AML-193 (cell line): ENCODE measurements at regions not wholly inside any gene's neighbourhood (a gene's known extent, or its start where the extent isn't known, plus 50 kb on each side); places are given as distances from the start of the nearest gene placed in this dataset.
"Not testable (repeated sequence)": the region's sequence is repeated elsewhere in the genome, so short reads cannot be mapped to it uniquely, and the experiment has no call there.

Source experiments
- DNase-seq, 2 experiments: peaks; one replicate each; lab custom pipeline; 2025; lab: John Stamatoyannopoulos, UW

- DNase-seq: no peak
Observed at GRCh38 chr22:22057617-22058378, 75.2 kb upstream of the TOP3B start.

- DNase-seq: not testable (repeated sequence)
Observed at GRCh38 chr22:22056809-22057594, 74.4 kb upstream of the TOP3B start.

- not testable (repeated sequence) for DNase-seq
Observed at GRCh38 chr22:22052548-22053139, 70.1 kb upstream of the TOP3B start.

- not testable (repeated sequence) for DNase-seq
Observed at GRCh38 chr22:22051032-22051431, 68.4 kb upstream of the TOP3B start.

GRCh38 chr22:22050141-22050775 is 67.7 kb upstream of the TOP3B start:
- no peak for DNase-seq

- DNase-seq: no peak
Observed at GRCh38 chr22:22049684-22050083, 67.1 kb upstream of the TOP3B start.

GRCh38 chr22:22048981-22049531 is 66.5 kb upstream of the TOP3B start:
- no peak for DNase-seq

- no peak for DNase-seq
Observed at GRCh38 chr22:22048318-22048942, 65.8 kb upstream of the TOP3B start.

- DNase-seq: no peak
Observed at GRCh38 chr22:22047776-22048175, 65.2 kb upstream of the TOP3B start.

GRCh38 chr22:22047266-22047665 is 64.7 kb upstream of the TOP3B start:
- DNase-seq: no peak

GRCh38 chr22:22046370-22046769 is 63.8 kb upstream of the TOP3B start:
- DNase-seq: no peak

- no peak for DNase-seq
Observed at GRCh38 chr22:22045571-22046335, 63.2 kb upstream of the TOP3B start.

- DNase-seq: no peak
Observed at GRCh38 chr22:22044153-22044552, 61.6 kb upstream of the TOP3B start.

- DNase-seq: no peak
Observed at GRCh38 chr22:22043296-22044078, 60.9 kb upstream of the TOP3B start.

- no peak for DNase-seq
Observed at GRCh38 chr22:22042599-22043295, 60.2 kb upstream of the TOP3B start.

- no peak for DNase-seq
Observed at GRCh38 chr22:22042009-22042408, 59.4 kb upstream of the TOP3B start.

- DNase-seq: no peak
Observed at GRCh38 chr22:22040908-22041307, 58.3 kb upstream of the TOP3B start.

GRCh38 chr22:22040472-22040871 is 57.9 kb upstream of the TOP3B start:
- DNase-seq: no peak

- no peak for DNase-seq
Observed at GRCh38 chr22:22039286-22040074, 56.9 kb upstream of the TOP3B start.
